ENCODE measurements at regions not wholly inside any gene's neighbourhood (a gene's known extent, or its start where the extent isn't known, plus 50 kb on each side); places are given as distances from the start of the nearest gene placed in this dataset.

GRCh38 chr11:37089439-37089838 is 491.4 kb upstream of the RAG2 start:
- DNase-seq (ENCODE audit: low read depth, low spot score), result no peak

GRCh38 chr11:37088573-37088910 is 490.5 kb upstream of the RAG2 start:
- DNase-seq (ENCODE audit: low read depth, low spot score), result no peak

- no peak for DNase-seq (ENCODE audit: low read depth, low spot score)
Observed at GRCh38 chr11:37087650-37088572, 489.9 kb upstream of the RAG2 start.

GRCh38 chr11:37078521-37078920 is 480.5 kb upstream of the RAG2 start:
- DNase-seq (ENCODE audit: low read depth, low spot score), result no peak

- DNase-seq (ENCODE audit: low read depth, low spot score), result no peak
Observed at GRCh38 chr11:37076866-37077265, 478.8 kb upstream of the RAG2 start.

- no peak for DNase-seq (ENCODE audit: low read depth, low spot score)
Observed at GRCh38 chr11:37072538-37073055, 474.6 kb upstream of the RAG2 start.

GRCh38 chr11:37050311-37050710 is 452.3 kb upstream of the RAG2 start:
- DNase-seq (ENCODE audit: low read depth, low spot score), result no peak

GRCh38 chr11:37040921-37041320 is 442.9 kb upstream of the RAG2 start:
- DNase-seq (ENCODE audit: low read depth, low spot score), result no peak

GRCh38 chr11:37038911-37039310 is 440.9 kb upstream of the RAG2 start:
- no peak for DNase-seq (ENCODE audit: low read depth, low spot score)

GRCh38 chr11:37026741-37027140 is 428.7 kb upstream of the RAG2 start:
- no peak for DNase-seq (ENCODE audit: low read depth, low spot score)

GRCh38 chr11:37026326-37026725 is 428.3 kb upstream of the RAG2 start:
- DNase-seq (ENCODE audit: low read depth, low spot score), result no peak

- DNase-seq (ENCODE audit: low read depth, low spot score), result no peak
Observed at GRCh38 chr11:37006563-37006962, 408.5 kb upstream of the RAG2 start.

- no peak for DNase-seq (ENCODE audit: low read depth, low spot score)
Observed at GRCh38 chr11:37002831-37003230, 404.8 kb upstream of the RAG2 start.

GRCh38 chr11:36997656-36998055 is 399.6 kb upstream of the RAG2 start:
- DNase-seq (ENCODE audit: low read depth, low spot score), result no peak

- DNase-seq (ENCODE audit: low read depth, low spot score), result no peak
Observed at GRCh38 chr11:36996795-36997194, 398.8 kb upstream of the RAG2 start.

GRCh38 chr11:36994208-36994607 is 396.2 kb upstream of the RAG2 start:
- DNase-seq (ENCODE audit: low read depth, low spot score), result no peak

GRCh38 chr11:36988556-36988955 is 390.5 kb upstream of the RAG2 start:
- no peak for DNase-seq (ENCODE audit: low read depth, low spot score)

- no peak for DNase-seq (ENCODE audit: low read depth, low spot score)
Observed at GRCh38 chr11:36985562-36985961, 387.5 kb upstream of the RAG2 start.

- DNase-seq (ENCODE audit: low read depth, low spot score), result no peak
Observed at GRCh38 chr11:36976741-36977140, 378.7 kb upstream of the RAG2 start.

- no peak for DNase-seq (ENCODE audit: low read depth, low spot score)
Observed at GRCh38 chr11:36974771-36975170, 376.7 kb upstream of the RAG2 start.

- DNase-seq (ENCODE audit: low read depth, low spot score), result no peak
Observed at GRCh38 chr11:36953976-36954375, 355.9 kb upstream of the RAG2 start.

GRCh38 chr11:36948460-36949127 is 350.6 kb upstream of the RAG2 start:
- DNase-seq (ENCODE audit: low read depth, low spot score), result no peak

- no peak for DNase-seq (ENCODE audit: low read depth, low spot score)
Observed at GRCh38 chr11:36945384-36945783, 347.3 kb upstream of the RAG2 start.

Data from smooth muscle cell of the brain vasculature (primary cell).